ENCODE measurements at regions not wholly inside any gene's neighbourhood (a gene's known extent, or its start where the extent isn't known, plus 50 kb on each side); places are given as distances from the start of the nearest gene placed in this dataset.
A peak's percentile ranks its signal among the peaks of the same experiment; 100 is the strongest.

DNA sequence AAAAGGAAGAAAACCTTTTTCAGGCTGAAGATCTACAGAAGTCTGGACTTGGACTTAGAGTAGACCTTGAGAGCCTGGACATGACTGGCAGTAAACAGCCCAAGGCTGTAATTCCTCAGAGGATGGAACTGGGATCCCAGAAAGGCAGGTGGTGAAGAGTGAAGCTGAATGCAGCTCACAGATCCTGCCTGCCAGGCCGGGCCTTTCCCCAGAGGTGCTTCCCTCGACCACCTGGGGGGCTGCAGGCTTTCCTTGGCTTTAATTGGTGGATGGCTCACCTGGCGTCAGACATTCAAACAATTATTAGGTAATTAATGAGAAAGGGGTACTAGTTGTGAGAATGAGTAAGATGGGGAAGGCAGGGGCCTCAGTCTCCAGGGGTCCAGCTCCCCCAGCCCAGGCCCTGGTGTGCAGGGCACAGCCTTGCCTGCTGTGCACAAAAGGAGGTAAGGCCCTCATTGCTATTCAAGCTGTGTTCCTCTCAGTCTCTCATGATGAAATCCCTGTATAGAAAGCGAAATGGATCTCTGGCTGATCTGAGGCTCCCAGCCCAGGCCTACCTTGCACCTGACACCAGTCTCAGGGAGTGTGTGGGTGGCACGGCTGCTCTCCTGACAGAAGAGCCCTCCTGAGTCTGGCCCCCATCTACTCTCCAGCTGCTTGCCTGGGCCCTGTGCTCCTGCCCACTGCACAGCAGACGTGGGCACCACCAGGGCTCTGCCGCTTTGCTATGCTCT is 63.0 kb upstream of the TCL1A start:
- H3K4me1 ChIP-seq (ENCODE audit: control insufficient read depth, insufficient read depth, low read length) = no peaks in the 10 kb centered on the region
- H3K9me3 ChIP-seq (ENCODE audit: control insufficient read depth, insufficient read depth, low read depth, low read length) = no peaks in the 10 kb centered on the region
- H3K36me3 ChIP-seq (ENCODE audit: control insufficient read depth in 2 of 2, insufficient read depth in 1 of 2, low read length in 2 of 2) = no peaks in the 10 kb centered on the region
- no peak overlapping the region for H3K4me3 ChIP-seq (ENCODE audit: low read depth, low read length)
- POLR2A ChIA-PET = no interaction called here
- CTCF ChIA-PET = no interaction called here
- TF ChIP-seq ZNF140 (tag by site-specific recombination; IDR thresholded peaks at IDR 0.05) (no peak), ZIC2 (tag by site-specific recombination; IDR thresholded peaks at IDR 0.05) (peak; percentile 96)
- TF ChIP-seq, protein P1, sequence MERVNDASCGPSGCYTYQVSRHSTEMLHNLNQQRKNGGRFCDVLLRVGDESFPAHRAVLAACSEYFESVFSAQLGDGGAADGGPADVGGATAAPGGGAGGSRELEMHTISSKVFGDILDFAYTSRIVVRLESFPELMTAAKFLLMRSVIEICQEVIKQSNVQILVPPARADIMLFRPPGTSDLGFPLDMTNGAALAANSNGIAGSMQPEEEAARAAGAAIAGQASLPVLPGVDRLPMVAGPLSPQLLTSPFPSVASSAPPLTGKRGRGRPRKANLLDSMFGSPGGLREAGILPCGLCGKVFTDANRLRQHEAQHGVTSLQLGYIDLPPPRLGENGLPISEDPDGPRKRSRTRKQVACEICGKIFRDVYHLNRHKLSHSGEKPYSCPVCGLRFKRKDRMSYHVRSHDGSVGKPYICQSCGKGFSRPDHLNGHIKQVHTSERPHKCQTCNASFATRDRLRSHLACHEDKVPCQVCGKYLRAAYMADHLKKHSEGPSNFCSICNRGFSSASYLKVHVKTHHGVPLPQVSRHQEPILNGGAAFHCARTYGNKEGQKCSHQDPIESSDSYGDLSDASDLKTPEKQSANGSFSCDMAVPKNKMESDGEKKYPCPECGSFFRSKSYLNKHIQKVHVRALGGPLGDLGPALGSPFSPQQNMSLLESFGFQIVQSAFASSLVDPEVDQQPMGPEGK (tag by site-specific recombination; IDR thresholded peaks at IDR 0.05) = no peak
- no peak overlapping the region for H3K27ac ChIP-seq (ENCODE audit: extremely low read depth, low read depth, low read length)

DNA sequence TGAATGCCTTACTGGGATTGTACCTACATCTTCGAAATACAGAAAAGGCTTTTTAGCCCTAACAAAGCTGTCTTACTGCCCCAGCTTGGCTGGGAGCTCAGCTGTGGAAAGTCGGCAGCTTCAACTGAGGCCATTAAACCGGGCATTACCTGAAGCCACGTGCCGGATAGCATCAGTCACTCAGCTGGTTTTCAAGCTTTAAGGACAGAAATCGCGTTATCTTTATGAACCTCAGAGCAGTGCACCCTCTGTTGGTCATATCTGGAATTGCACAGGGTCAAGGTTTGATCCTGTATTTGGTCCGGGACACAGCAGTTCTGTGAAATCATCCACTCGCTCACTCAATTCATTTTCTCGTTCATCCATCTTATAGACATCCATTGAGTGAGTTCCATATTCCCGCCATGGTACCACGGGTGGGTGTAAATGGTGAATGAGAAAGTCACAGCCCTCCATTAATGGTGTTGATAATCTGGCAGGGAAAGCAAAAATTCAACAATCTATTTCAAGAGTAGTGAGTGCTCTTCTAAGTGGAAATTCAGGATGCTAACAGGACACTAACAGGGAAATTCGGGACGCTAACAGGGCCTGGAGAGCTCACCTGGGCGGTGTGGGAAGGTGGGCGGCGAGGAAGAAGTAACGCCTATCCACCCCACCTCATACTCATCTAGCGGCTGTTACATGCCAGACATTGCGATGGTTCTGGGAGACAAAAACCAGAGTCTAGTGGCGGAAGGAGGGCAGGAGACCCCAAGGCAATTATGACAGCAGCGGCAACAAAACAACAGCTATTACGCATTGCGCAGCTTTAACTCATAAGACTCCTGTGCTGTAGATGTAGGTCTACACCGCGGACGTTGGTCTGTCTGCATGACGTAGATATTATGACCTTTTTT is 60.6 kb upstream of the TCL1A start:
- H3K9me3 ChIP-seq (ENCODE audit: control insufficient read depth, insufficient read depth, low read depth, low read length) = no peaks in the 10 kb centered on the region
- ChIA-PET POLR2A (no interaction called here), CTCF (interaction anchor here (0.6 to 2.7 kb wide), 40 partner anchors 9 to 445 kb away, joined by 3 to 17 read pairs (median 4); no protein-coding TSS in a partner anchor)
- TF ChIP-seq ZBTB7A (tag by site-specific recombination; IDR thresholded peaks at IDR 0.05; ENCODE audit: low read depth) = no peak
- peak; percentile 25; the same call in 1 of the 2 replicates for TF ChIP-seq CTCF (tag by site-specific recombination; IDR thresholded peaks at IDR 0.05)
- TF ChIP-seq, protein P2, sequence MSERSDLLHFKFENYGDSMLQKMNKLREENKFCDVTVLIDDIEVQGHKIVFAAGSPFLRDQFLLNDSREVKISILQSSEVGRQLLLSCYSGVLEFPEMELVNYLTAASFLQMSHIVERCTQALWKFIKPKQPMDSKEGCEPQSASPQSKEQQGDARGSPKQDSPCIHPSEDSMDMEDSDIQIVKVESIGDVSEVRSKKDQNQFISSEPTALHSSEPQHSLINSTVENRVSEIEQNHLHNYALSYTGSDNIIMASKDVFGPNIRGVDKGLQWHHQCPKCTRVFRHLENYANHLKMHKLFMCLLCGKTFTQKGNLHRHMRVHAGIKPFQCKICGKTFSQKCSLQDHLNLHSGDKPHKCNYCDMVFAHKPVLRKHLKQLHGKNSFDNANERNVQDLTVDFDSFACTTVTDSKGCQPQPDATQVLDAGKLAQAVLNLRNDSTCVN (tag by site-specific recombination; optimal IDR thresholded peaks at IDR 0.05) = no peak
- TF ChIP-seq, protein P3, sequence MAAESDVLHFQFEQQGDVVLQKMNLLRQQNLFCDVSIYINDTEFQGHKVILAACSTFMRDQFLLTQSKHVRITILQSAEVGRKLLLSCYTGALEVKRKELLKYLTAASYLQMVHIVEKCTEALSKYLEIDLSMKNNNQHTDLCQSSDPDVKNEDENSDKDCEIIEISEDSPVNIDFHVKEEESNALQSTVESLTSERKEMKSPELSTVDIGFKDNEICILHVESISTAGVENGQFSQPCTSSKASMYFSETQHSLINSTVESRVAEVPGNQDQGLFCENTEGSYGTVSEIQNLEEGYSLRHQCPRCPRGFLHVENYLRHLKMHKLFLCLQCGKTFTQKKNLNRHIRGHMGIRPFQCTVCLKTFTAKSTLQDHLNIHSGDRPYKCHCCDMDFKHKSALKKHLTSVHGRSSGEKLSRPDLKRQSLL (tag by site-specific recombination; IDR thresholded peaks at IDR 0.05) = no peak
- TF ChIP-seq ZNF654 (tag by site-specific recombination; IDR thresholded peaks at IDR 0.05; ENCODE audit: low read depth) = peak; percentile 40
- TF ChIP-seq, protein P4, sequence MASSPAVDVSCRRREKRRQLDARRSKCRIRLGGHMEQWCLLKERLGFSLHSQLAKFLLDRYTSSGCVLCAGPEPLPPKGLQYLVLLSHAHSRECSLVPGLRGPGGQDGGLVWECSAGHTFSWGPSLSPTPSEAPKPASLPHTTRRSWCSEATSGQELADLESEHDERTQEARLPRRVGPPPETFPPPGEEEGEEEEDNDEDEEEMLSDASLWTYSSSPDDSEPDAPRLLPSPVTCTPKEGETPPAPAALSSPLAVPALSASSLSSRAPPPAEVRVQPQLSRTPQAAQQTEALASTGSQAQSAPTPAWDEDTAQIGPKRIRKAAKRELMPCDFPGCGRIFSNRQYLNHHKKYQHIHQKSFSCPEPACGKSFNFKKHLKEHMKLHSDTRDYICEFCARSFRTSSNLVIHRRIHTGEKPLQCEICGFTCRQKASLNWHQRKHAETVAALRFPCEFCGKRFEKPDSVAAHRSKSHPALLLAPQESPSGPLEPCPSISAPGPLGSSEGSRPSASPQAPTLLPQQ (tag by site-specific recombination; IDR thresholded peaks at IDR 0.05) = peak; percentile 56
- TF ChIP-seq ZFP69B (tag by site-specific recombination; IDR thresholded peaks at IDR 0.05) = 0 out of 2 replicates have a peak, but pooled peaks have one; percentile 39
- no peak overlapping the region for H3K27ac ChIP-seq (ENCODE audit: extremely low read depth, low read depth, low read length)
- H3K4me3 ChIP-seq (ENCODE audit: low read depth, low read length) = no peak overlapping the region
- H3K36me3 ChIP-seq (ENCODE audit: control insufficient read depth in 2 of 2, insufficient read depth in 1 of 2, low read length in 2 of 2) = no peaks in the 10 kb centered on the region
- H3K4me1 ChIP-seq (ENCODE audit: control insufficient read depth, insufficient read depth, low read length) = no peaks in the 10 kb centered on the region
